ENCODE measurements at regions not wholly inside any gene's neighbourhood (a gene's known extent, or its start where the extent isn't known, plus 50 kb on each side); places are given as distances from the start of the nearest gene placed in this dataset.

DNA sequence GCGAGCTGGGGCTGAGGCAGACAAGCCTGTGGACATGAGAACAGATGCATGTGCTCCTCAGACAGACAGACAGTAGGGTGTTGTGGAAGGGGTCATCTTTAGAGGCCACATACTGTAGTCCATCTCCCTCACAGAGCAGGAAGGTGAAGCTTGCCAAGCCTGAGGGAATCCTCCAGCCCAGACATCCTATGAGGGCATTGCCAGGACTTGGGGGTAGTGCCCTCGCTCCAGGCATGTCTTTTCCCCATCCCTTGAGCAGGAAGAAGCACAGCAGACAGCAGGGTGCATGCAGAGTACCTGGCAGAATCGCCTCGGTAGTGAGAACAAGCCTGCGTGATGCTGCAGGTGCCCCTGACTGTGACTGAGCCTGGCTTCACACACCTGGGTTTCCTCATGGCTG, 66.5 kb upstream of the CLDN5 start:
- H3K27ac ChIP-seq (ENCODE audit: low read depth in 1 of 2, low read length in 2 of 2): no peak overlapping the region
- ATAC-seq (ENCODE audit: poor library complexity) (no peak), DNase-seq (no peak)
- Mint-ChIP-seq H3K9me3 (no peaks in the 10 kb centered on the region), H3K4me1 (ENCODE audit: low read depth) (peaks cover 21% of the 10 kb centered on the region), H3K27me3 (no peaks in the 10 kb centered on the region), H3K27ac (no peak overlapping the region), H3K36me3 (ENCODE audit: low read depth) (no peaks in the 10 kb centered on the region), H3K4me3 (no peak overlapping the region)
- H3K4me3 ChIP-seq (ENCODE audit: low read length): no peak overlapping the region
- intact Hi-C loops (cut with DNase I, micrococcal nuclease): no loop called here
- H3K36me3 ChIP-seq (ENCODE audit: insufficient read depth, low read length): no peaks in the 10 kb centered on the region
- TF ChIP-seq, protein P1, sequence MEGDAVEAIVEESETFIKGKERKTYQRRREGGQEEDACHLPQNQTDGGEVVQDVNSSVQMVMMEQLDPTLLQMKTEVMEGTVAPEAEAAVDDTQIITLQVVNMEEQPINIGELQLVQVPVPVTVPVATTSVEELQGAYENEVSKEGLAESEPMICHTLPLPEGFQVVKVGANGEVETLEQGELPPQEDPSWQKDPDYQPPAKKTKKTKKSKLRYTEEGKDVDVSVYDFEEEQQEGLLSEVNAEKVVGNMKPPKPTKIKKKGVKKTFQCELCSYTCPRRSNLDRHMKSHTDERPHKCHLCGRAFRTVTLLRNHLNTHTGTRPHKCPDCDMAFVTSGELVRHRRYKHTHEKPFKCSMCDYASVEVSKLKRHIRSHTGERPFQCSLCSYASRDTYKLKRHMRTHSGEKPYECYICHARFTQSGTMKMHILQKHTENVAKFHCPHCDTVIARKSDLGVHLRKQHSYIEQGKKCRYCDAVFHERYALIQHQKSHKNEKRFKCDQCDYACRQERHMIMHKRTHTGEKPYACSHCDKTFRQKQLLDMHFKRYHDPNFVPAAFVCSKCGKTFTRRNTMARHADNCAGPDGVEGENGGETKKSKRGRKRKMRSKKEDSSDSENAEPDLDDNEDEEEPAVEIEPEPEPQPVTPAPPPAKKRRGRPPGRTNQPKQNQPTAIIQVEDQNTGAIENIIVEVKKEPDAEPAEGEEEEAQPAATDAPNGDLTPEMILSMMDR (IDR thresholded peaks at IDR 0.05): no peak
- no peaks in the 10 kb centered on the region for H3K27me3 ChIP-seq (ENCODE audit: control insufficient read depth in 1 of 2, insufficient read depth in 2 of 2, low read length in 2 of 2)
- CTCF ChIA-PET: no interaction called here
- POLR2A ChIA-PET: no interaction called here
- H3K4me1 ChIP-seq (ENCODE audit: insufficient read depth, low read length): peaks cover 5% of the 10 kb centered on the region
- no peaks in the 10 kb centered on the region for H3K9me3 ChIP-seq (ENCODE audit: control insufficient read depth in 1 of 2, insufficient read depth in 1 of 2, low read length in 2 of 2)

- ChIA-PET CTCF (no interaction called here), POLR2A (interaction anchor here (1.1 kb wide), 1 partner anchor 144 kb away, joined by 3 read pairs; no protein-coding TSS in a partner anchor)
- Mint-ChIP-seq H3K4me1 (ENCODE audit: low read depth) (peaks cover 23% of the 10 kb centered on the region), H3K27me3 (no peaks in the 10 kb centered on the region), H3K27ac (no peak overlapping the region), H3K36me3 (ENCODE audit: low read depth) (no peaks in the 10 kb centered on the region), H3K4me3 (no peak overlapping the region), H3K9me3 (no peaks in the 10 kb centered on the region)
- ATAC-seq (ENCODE audit: poor library complexity): no peak
- TF ChIP-seq, protein P1 (IDR thresholded peaks at IDR 0.05): no peak
- Histone ChIP-seq H3K4me3 (ENCODE audit: low read length) (no peak overlapping the region), H3K27ac (ENCODE audit: low read depth in 1 of 2, low read length in 2 of 2) (no peak overlapping the region), H3K27me3 (ENCODE audit: control insufficient read depth in 1 of 2, insufficient read depth in 2 of 2, low read length in 2 of 2) (no peaks in the 10 kb centered on the region), H3K9me3 (ENCODE audit: control insufficient read depth in 1 of 2, insufficient read depth in 1 of 2, low read length in 2 of 2) (no peaks in the 10 kb centered on the region), H3K4me1 (ENCODE audit: insufficient read depth, low read length) (peaks cover 14% of the 10 kb centered on the region), H3K36me3 (ENCODE audit: insufficient read depth, low read length) (no peaks in the 10 kb centered on the region)
- intact Hi-C loops (cut with DNase I, micrococcal nuclease): no loop called here
- no peak for DNase-seq
Measured at GRCh38 chr22:19591568-19591967, 67.4 kb upstream of the CLDN5 start.

DNA sequence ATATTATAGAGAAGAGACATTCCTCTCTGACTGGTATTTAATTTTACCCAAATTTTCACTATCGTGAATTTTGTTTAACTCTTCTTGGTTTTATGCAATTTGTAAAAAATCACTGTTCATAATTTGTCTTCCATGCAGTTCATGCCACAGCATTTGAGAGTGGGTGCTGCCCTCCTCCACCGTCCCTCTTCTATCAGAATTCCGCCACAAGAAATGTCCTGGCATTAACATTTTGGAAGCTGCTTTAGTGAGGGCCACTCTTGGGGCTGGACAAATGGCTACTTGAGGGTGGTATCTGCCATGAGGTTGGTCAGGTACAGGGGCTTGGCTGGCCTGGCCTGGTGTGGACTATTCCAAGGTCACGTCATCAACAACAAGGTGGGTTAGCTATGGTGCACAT, 68.3 kb upstream of the CLDN5 start:
- Histone ChIP-seq H3K9me3 (ENCODE audit: control insufficient read depth in 1 of 2, insufficient read depth in 1 of 2, low read length in 2 of 2) (no peaks in the 10 kb centered on the region), H3K4me1 (ENCODE audit: insufficient read depth, low read length) (peaks cover 21% of the 10 kb centered on the region), H3K27ac (ENCODE audit: low read depth in 1 of 2, low read length in 2 of 2) (no peak overlapping the region), H3K36me3 (ENCODE audit: insufficient read depth, low read length) (no peaks in the 10 kb centered on the region), H3K27me3 (ENCODE audit: control insufficient read depth in 1 of 2, insufficient read depth in 2 of 2, low read length in 2 of 2) (no peaks in the 10 kb centered on the region), H3K4me3 (ENCODE audit: low read length) (no peak overlapping the region)
- ATAC-seq (ENCODE audit: poor library complexity): no peak
- ChIA-PET POLR2A (interaction anchor here (1.1 kb wide), 1 partner anchor 144 kb away, joined by 3 read pairs; no protein-coding TSS in a partner anchor), CTCF (no interaction called here)
- DNase-seq: no peak
- Mint-ChIP-seq H3K36me3 (ENCODE audit: low read depth) (no peaks in the 10 kb centered on the region), H3K27ac (peak overlapping the region; percentile 32), H3K4me1 (ENCODE audit: low read depth) (peaks cover 32% of the 10 kb centered on the region), H3K4me3 (no peak overlapping the region), H3K9me3 (no peaks in the 10 kb centered on the region), H3K27me3 (no peaks in the 10 kb centered on the region)
- intact Hi-C loops (cut with DNase I, micrococcal nuclease): no loop called here
- TF ChIP-seq, protein P1 (IDR thresholded peaks at IDR 0.05): no peak
